A673 (cell line): ENCODE measurements at regions not wholly inside any gene's neighbourhood (a gene's known extent, or its start where the extent isn't known, plus 50 kb on each side); places are given as distances from the start of the nearest gene placed in this dataset.

Source experiments
- BruUV-seq: library from RNA; stranded (reverse); fragments of 400-500 nt; replicated peaks from 2 replicates; lab custom pipeline; 2021; lab: Mats Ljungman, UMichigan
- CTCF ChIA-PET: fragments of 300-600 bp; sonication (Branson Sonifier 250); formaldehyde crosslinking; loops from one replicate; lab custom pipeline; 2022; ENCODE audit warnings: antibody characterized with exemption; lab: Charles Lee
- POLR2A ChIA-PET: fragments of 300-600 bp; sonication (Branson Sonifier 250); formaldehyde crosslinking; loops from one replicate; lab custom pipeline; 2022; ENCODE audit warnings: antibody characterized with exemption; ENCODE audit not compliant: low non-redundant PET; lab: Charles Lee
- DNase-seq: peaks from one replicate; pipeline ENCODE4 v3.0.0-alpha.2; 2015; ENCODE audit warnings: low spot score
- H3K27ac ChIP-seq: fragments of 200-600 bp; sonication (generic); 2 replicates; pipeline ENCODE4 v1.5.1; 2016; ENCODE audit warnings: mixed run types, low read depth, mild to moderate bottlenecking, mixed read lengths, antibody characterized with exemption, low read length; ENCODE audit not compliant: poor library complexity, severe bottlenecking
- H3K27me3 ChIP-seq: fragments of 200-600 bp; sonication (generic); replicated peaks from 2 replicates; pipeline ENCODE4 v1.6.1; 2017; ENCODE audit warnings: mixed run types, low read depth, mild to moderate bottlenecking, mixed read lengths, antibody characterized with exemption, low read length; ENCODE audit not compliant: insufficient read depth, poor library complexity
- H3K36me3 ChIP-seq: fragments of 200-600 bp; sonication (generic); 2 replicates; pipeline ENCODE4 v1.6.1; 2016; ENCODE audit warnings: mixed run types, mild to moderate bottlenecking, mixed read lengths, antibody characterized with exemption, low read length; ENCODE audit not compliant: insufficient read depth, poor library complexity, severe bottlenecking
- H3K4me1 ChIP-seq: fragments of 200-600 bp; sonication (generic); 2 replicates; pipeline ENCODE4 v1.6.1; 2017; ENCODE audit warnings: mixed run types, mild to moderate bottlenecking, mixed read lengths, antibody characterized with exemption, low read length; ENCODE audit not compliant: insufficient read depth, poor library complexity, severe bottlenecking
- H3K4me3 ChIP-seq: fragments of 200-600 bp; sonication (generic); 2 replicates; pipeline ENCODE4 v1.5.1; 2016; ENCODE audit warnings: low read depth, mixed run types, mild to moderate bottlenecking, mixed read lengths, low read length; ENCODE audit not compliant: poor library complexity, severe bottlenecking
- H3K9me3 ChIP-seq: fragments of 200-600 bp; sonication (generic); 2 replicates; pipeline ENCODE4 v1.6.1; 2016; ENCODE audit warnings: mixed run types, low read depth, mild to moderate bottlenecking, mixed read lengths, antibody characterized with exemption, low read length; ENCODE audit not compliant: poor library complexity, severe bottlenecking
- EZH2 ChIP-seq: fragments of 200-600 bp; sonication (generic); IDR thresholded peaks from 2 replicates; pipeline ENCODE4 v1.6.1; 2017; ENCODE audit warnings: borderline replicate concordance, low read depth, mild to moderate bottlenecking, mixed read lengths, antibody characterized with exemption, low read length; ENCODE audit not compliant: poor library complexity, severe bottlenecking
- intact Hi-C: fragments of 100-400 bp; cut with micrococcal nuclease; formaldehyde crosslinking; loops from one replicate; pipeline ENCODE4 v1.10.0; 2022; ENCODE audit not compliant: unreplicated experiment
- TF ChIP-seq, protein P1 (sequence below): fragments of 300-800, 200-600 bp; sonication (generic); conservative IDR thresholded peaks from 2 replicates; pipeline ENCODE4 v1.5.1; 2017; ENCODE audit warnings: low read depth, mild to moderate bottlenecking, antibody characterized with exemption, low read length, moderate library complexity, mixed read lengths

DNA sequence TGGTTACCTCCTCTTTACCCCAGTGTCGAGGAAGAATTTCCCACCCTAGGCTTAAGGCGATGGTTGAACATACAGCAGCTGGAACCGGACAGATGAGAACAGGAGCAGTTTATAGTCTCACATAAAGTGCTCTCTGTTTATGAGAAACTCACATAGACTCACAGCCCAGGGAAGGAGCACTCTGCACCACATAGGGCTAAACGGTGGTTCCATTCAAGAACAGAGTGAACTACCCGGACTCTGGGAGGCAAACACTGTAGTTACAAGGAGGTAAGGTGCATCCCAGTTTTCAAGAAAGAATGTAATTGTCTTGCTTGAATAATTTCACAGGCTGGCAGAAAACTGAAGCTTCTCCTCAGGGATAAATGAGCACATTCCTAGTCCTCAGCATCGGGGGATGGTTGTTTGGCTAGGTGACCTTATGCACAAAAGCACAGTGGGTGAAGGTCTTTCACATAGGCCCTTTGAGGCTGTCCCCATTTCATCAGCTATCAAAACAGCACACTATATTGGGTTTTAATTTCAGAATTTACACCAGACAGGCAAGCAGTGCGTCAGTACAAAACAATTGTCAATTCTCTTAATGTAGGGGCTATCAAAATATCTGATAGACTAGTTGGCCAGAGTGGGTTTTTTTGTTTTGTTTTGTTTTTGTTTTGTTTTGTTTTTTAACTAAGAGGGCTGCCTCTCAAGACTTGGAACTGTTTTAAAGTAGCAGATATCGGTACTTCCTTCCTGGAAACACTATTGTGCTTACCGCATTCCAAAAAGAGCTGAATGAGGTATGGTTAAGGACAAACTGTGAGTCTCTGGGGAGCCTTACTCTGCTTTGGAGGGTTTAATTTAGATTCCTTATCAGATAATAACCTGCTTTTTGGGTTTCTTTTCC, 918.1 kb upstream of the CDH8 start:
- POLR2A ChIA-PET: no interaction called here
- no peaks in the 10 kb centered on the region for H3K9me3 ChIP-seq
- DNase-seq: no peak
- CTCF ChIA-PET: no interaction called here
- no peak overlapping the region for H3K27ac ChIP-seq
- TF ChIP-seq, protein P1, sequence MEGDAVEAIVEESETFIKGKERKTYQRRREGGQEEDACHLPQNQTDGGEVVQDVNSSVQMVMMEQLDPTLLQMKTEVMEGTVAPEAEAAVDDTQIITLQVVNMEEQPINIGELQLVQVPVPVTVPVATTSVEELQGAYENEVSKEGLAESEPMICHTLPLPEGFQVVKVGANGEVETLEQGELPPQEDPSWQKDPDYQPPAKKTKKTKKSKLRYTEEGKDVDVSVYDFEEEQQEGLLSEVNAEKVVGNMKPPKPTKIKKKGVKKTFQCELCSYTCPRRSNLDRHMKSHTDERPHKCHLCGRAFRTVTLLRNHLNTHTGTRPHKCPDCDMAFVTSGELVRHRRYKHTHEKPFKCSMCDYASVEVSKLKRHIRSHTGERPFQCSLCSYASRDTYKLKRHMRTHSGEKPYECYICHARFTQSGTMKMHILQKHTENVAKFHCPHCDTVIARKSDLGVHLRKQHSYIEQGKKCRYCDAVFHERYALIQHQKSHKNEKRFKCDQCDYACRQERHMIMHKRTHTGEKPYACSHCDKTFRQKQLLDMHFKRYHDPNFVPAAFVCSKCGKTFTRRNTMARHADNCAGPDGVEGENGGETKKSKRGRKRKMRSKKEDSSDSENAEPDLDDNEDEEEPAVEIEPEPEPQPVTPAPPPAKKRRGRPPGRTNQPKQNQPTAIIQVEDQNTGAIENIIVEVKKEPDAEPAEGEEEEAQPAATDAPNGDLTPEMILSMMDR: no peak
- no peaks in the 10 kb centered on the region for H3K36me3 ChIP-seq
- no TSS peak for BruUV-seq
- intact Hi-C loops: no loop called here
- H3K27me3 ChIP-seq: no peaks in the 10 kb centered on the region
- no peak overlapping the region for H3K4me3 ChIP-seq
- no peaks in the 10 kb centered on the region for H3K4me1 ChIP-seq

DNA sequence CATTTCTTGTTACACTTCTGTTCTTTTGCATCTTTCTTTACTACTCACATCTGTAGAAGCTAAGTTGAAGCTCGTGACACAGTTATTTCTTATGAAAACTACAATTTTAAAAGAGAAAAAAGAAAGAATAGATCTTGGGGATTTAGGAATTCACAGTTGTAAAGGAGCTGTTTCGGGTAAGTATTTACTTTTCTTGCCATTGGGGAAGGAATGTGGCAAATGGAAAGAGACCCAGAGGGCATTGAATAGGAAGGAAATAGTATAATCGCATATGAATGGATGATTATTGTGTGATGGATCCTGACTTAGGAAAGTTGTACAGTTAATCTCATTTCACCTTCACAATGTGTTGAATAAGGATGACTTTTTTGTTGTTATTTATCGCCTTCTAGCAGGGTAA, 914.1 kb upstream of the CDH8 start:
- ChIA-PET CTCF (no interaction called here), POLR2A (no interaction called here)
- BruUV-seq: no TSS peak
- H3K27me3 ChIP-seq: no peaks in the 10 kb centered on the region
- H3K27ac ChIP-seq: no peak overlapping the region
- no peak overlapping the region for H3K4me3 ChIP-seq
- H3K36me3 ChIP-seq: no peaks in the 10 kb centered on the region
- no peaks in the 10 kb centered on the region for H3K4me1 ChIP-seq
- intact Hi-C loops: no loop called here
- no peaks in the 10 kb centered on the region for H3K9me3 ChIP-seq
- TF ChIP-seq EZH2: no peak
- TF ChIP-seq, protein P1: no peak
- DNase-seq: no peak

DNA sequence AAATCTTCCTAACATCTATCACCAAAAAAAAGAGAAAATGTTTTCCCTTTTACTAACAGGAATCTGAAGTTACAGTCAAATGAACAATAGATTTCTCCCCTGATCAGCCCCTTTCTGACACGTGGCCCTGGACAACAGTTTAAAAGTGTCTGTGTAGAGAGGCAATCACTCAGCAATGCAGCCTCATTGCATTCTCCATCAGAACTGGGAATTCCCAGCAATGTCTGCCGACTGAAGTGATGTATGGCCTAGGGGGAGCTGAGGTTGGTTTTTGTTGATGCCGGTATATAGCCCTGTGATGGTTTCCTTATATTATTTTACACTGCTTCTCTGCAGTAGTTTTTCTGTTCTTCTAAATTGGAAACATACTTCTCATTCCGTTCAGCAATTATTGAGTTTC, 904.3 kb upstream of the CDH8 start:
- no peak overlapping the region for H3K4me3 ChIP-seq
- TF ChIP-seq EZH2: no peak
- TF ChIP-seq, protein P1: no peak
- CTCF ChIA-PET: no interaction called here
- H3K27me3 ChIP-seq: peaks cover 21% of the 10 kb centered on the region
- no peaks in the 10 kb centered on the region for H3K36me3 ChIP-seq
- H3K27ac ChIP-seq: no peak overlapping the region
- no peaks in the 10 kb centered on the region for H3K9me3 ChIP-seq
- DNase-seq: no peak
- POLR2A ChIA-PET: no interaction called here
- BruUV-seq: no TSS peak
- H3K4me1 ChIP-seq: no peaks in the 10 kb centered on the region
- intact Hi-C loops: no loop called here
